K562 (cell line): ENCODE measurements at regions not wholly inside any gene's neighbourhood (a gene's known extent, or its start where the extent isn't known, plus 50 kb on each side); places are given as distances from the start of the nearest gene placed in this dataset.
A peak's percentile ranks its signal among the peaks of the same experiment; 100 is the strongest.

Experiments used
- ARID3B ChIP-seq: fragments of 250-450 bp; sonication (Bioruptor Pico); IDR thresholded peaks from 2 replicates; pipeline ENCODE4 v1.4.0; 2020; ENCODE audit warnings: borderline replicate concordance
- CHD4 ChIP-seq: fragments of 200-600 bp; sonication (generic); IDR thresholded peaks from 3 replicates; pipeline ENCODE4 v1.6.1; 2012; ENCODE audit warnings: low read depth, mild to moderate bottlenecking, mixed read lengths, low read length, inconsistent platforms; ENCODE audit not compliant: insufficient read depth, insufficient replicate concordance, poor library complexity, severe bottlenecking
- CREB5 ChIP-seq: fragments of 250-450 bp; sonication (Bioruptor Pico); IDR thresholded peaks from 2 replicates; pipeline ENCODE4 v1.5.0; 2020; ENCODE audit warnings: mild to moderate bottlenecking
- E2F5 ChIP-seq: sonication (generic); formaldehyde crosslinking; IDR thresholded peaks from 2 replicates; pipeline ENCODE4 v1.8.0; 2022; ENCODE audit warnings: mild to moderate bottlenecking, missing genetic modification reagents
- ELK1 ChIP-seq: sonication (generic); formaldehyde crosslinking; IDR thresholded peaks from 2 replicates; pipeline ENCODE4 v1.8.1; 2022; ENCODE audit warnings: missing genetic modification reagents
- EP300 ChIP-seq: IDR thresholded peaks from 2 replicates; pipeline ENCODE4 v1.6.1; 2012; ENCODE audit warnings: low read length, improper control_type of control experiment
- GATA2 ChIP-seq: sonication (generic); formaldehyde crosslinking; IDR thresholded peaks from 2 replicates; pipeline ENCODE4 v1.4.0; 2020; ENCODE audit warnings: mild to moderate bottlenecking, missing genetic modification reagents
- GMEB1 ChIP-seq: fragments of 250-450 bp; sonication (Bioruptor Pico); IDR thresholded peaks from 2 replicates; pipeline ENCODE4 v1.4.0; 2020; ENCODE audit warnings: mild to moderate bottlenecking
- GTF3C2 ChIP-seq: IDR thresholded peaks from 3 replicates; pipeline ENCODE4 v1.6.1; 2011; ENCODE audit warnings: borderline replicate concordance, mild to moderate bottlenecking, moderate library complexity; ENCODE audit not compliant: insufficient read length; ENCODE audit errors: extremely low read depth
- ILF3 ChIP-seq: fragments of 450-650 bp; IDR thresholded peaks from 2 replicates; pipeline ENCODE4 v1.6.1; 2018; ENCODE audit warnings: antibody characterized with exemption, mild to moderate bottlenecking, moderate library complexity, borderline replicate concordance
- RBM25 ChIP-seq: fragments of 200-400 bp; formaldehyde crosslinking; IDR thresholded peaks from 2 replicates; pipeline ENCODE4 v1.6.1; 2018; ENCODE audit warnings: low read length, low read depth, moderate library complexity; ENCODE audit not compliant: severe bottlenecking
- RBM34 ChIP-seq: fragments of 200-400 bp; formaldehyde crosslinking; IDR thresholded peaks from 2 replicates; pipeline ENCODE4 v1.6.1; 2018; ENCODE audit warnings: low read length, borderline replicate concordance; ENCODE audit not compliant: insufficient read depth
- ZNF655 ChIP-seq: fragments of 250-450 bp; sonication (Bioruptor Pico); IDR thresholded peaks from 2 replicates; pipeline ENCODE4 v1.5.0; 2021
- ZNF699 ChIP-seq: fragments of 250-450 bp; sonication (Bioruptor Pico); IDR thresholded peaks from 2 replicates; pipeline ENCODE4 v1.8.0; 2021; ENCODE audit warnings: mild to moderate bottlenecking, moderate library complexity; ENCODE audit not compliant: insufficient replicate concordance

- TF ChIP-seq E2F5 (CRISPR knock-in tag) (no peak), RBM25 (no peak), ZNF699 (CRISPR knock-in tag) (no peak), RBM34 (no peak), EP300 (0 out of 2 replicates have a peak, but pooled peaks have one; percentile 33), ARID3B (CRISPR knock-in tag) (no peak), ILF3 (no peak), CHD4 (no peak), GATA2 (CRISPR knock-in tag) (no peak), CREB5 (CRISPR knock-in tag) (no peak), ZNF655 (CRISPR knock-in tag) (no peak), GTF3C2 (no peak), ELK1 (CRISPR knock-in tag) (no peak), GMEB1 (CRISPR knock-in tag) (no peak)
Observed at GRCh38 chr12:127083008-127083949, 1183.7 kb upstream of the TMEM132C start (continued).
